ENCODE measurements at regions not wholly inside any gene's neighbourhood (a gene's known extent, or its start where the extent isn't known, plus 50 kb on each side); places are given as distances from the start of the nearest gene placed in this dataset.

- TF ChIP-seq, protein P1, sequence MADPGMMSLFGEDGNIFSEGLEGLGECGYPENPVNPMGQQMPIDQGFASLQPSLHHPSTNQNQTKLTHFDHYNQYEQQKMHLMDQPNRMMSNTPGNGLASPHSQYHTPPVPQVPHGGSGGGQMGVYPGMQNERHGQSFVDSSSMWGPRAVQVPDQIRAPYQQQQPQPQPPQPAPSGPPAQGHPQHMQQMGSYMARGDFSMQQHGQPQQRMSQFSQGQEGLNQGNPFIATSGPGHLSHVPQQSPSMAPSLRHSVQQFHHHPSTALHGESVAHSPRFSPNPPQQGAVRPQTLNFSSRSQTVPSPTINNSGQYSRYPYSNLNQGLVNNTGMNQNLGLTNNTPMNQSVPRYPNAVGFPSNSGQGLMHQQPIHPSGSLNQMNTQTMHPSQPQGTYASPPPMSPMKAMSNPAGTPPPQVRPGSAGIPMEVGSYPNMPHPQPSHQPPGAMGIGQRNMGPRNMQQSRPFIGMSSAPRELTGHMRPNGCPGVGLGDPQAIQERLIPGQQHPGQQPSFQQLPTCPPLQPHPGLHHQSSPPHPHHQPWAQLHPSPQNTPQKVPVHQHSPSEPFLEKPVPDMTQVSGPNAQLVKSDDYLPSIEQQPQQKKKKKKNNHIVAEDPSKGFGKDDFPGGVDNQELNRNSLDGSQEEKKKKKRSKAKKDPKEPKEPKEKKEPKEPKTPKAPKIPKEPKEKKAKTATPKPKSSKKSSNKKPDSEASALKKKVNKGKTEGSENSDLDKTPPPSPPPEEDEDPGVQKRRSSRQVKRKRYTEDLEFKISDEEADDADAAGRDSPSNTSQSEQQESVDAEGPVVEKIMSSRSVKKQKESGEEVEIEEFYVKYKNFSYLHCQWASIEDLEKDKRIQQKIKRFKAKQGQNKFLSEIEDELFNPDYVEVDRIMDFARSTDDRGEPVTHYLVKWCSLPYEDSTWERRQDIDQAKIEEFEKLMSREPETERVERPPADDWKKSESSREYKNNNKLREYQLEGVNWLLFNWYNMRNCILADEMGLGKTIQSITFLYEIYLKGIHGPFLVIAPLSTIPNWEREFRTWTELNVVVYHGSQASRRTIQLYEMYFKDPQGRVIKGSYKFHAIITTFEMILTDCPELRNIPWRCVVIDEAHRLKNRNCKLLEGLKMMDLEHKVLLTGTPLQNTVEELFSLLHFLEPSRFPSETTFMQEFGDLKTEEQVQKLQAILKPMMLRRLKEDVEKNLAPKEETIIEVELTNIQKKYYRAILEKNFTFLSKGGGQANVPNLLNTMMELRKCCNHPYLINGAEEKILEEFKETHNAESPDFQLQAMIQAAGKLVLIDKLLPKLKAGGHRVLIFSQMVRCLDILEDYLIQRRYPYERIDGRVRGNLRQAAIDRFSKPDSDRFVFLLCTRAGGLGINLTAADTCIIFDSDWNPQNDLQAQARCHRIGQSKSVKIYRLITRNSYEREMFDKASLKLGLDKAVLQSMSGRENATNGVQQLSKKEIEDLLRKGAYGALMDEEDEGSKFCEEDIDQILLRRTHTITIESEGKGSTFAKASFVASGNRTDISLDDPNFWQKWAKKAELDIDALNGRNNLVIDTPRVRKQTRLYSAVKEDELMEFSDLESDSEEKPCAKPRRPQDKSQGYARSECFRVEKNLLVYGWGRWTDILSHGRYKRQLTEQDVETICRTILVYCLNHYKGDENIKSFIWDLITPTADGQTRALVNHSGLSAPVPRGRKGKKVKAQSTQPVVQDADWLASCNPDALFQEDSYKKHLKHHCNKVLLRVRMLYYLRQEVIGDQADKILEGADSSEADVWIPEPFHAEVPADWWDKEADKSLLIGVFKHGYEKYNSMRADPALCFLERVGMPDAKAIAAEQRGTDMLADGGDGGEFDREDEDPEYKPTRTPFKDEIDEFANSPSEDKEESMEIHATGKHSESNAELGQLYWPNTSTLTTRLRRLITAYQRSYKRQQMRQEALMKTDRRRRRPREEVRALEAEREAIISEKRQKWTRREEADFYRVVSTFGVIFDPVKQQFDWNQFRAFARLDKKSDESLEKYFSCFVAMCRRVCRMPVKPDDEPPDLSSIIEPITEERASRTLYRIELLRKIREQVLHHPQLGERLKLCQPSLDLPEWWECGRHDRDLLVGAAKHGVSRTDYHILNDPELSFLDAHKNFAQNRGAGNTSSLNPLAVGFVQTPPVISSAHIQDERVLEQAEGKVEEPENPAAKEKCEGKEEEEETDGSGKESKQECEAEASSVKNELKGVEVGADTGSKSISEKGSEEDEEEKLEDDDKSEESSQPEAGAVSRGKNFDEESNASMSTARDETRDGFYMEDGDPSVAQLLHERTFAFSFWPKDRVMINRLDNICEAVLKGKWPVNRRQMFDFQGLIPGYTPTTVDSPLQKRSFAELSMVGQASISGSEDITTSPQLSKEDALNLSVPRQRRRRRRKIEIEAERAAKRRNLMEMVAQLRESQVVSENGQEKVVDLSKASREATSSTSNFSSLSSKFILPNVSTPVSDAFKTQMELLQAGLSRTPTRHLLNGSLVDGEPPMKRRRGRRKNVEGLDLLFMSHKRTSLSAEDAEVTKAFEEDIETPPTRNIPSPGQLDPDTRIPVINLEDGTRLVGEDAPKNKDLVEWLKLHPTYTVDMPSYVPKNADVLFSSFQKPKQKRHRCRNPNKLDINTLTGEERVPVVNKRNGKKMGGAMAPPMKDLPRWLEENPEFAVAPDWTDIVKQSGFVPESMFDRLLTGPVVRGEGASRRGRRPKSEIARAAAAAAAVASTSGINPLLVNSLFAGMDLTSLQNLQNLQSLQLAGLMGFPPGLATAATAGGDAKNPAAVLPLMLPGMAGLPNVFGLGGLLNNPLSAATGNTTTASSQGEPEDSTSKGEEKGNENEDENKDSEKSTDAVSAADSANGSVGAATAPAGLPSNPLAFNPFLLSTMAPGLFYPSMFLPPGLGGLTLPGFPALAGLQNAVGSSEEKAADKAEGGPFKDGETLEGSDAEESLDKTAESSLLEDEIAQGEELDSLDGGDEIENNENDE (IDR thresholded peaks at IDR 0.05; ENCODE audit: insufficient replicate concordance, low read length) = no peak
- TF ChIP-seq FOSL1 (IDR thresholded peaks at IDR 0.05; ENCODE audit: insufficient read depth, low read depth, low read length) = no peak
- no peak for TF ChIP-seq POLR2AphosphoS5 (IDR thresholded peaks at IDR 0.05; ENCODE audit: low read depth, low read length)
- TF ChIP-seq CREB1 (IDR thresholded peaks at IDR 0.05) = no peak
- no peak for TF ChIP-seq EP300 (IDR thresholded peaks at IDR 0.05; ENCODE audit: borderline replicate concordance in 1 of 2, low read depth in 2 of 2, low read length in 2 of 2)
- no peak for TF ChIP-seq MAX (IDR thresholded peaks at IDR 0.05)
- no peak for TF ChIP-seq SAP30 (IDR thresholded peaks at IDR 0.05; ENCODE audit: insufficient read depth, insufficient replicate concordance, low read length)
- TF ChIP-seq CHD1 (IDR thresholded peaks at IDR 0.05; ENCODE audit: low read depth, low read length) = no peak
- no peak for TF ChIP-seq POU5F1 (IDR thresholded peaks at IDR 0.05; ENCODE audit: low read depth, low read length)
- TF ChIP-seq MAFK (IDR thresholded peaks at IDR 0.05; ENCODE audit: low read depth, low read length) = no peak
- TF ChIP-seq JUN (IDR thresholded peaks at IDR 0.05; ENCODE audit: low read depth, low read length) = no peak
- no peak for TF ChIP-seq SIRT6 (IDR thresholded peaks at IDR 0.05; ENCODE audit: low read length)
- TF ChIP-seq BRCA1 (IDR thresholded peaks at IDR 0.05; ENCODE audit: low read depth, low read length) = no peak
Measured at GRCh38 chr10:36761121-36761520, 364.3 kb upstream of the ANKRD30A start (continued).
